ENCODE measurements at regions not wholly inside any gene's neighbourhood (a gene's known extent, or its start where the extent isn't known, plus 50 kb on each side); places are given as distances from the start of the nearest gene placed in this dataset.

DNA sequence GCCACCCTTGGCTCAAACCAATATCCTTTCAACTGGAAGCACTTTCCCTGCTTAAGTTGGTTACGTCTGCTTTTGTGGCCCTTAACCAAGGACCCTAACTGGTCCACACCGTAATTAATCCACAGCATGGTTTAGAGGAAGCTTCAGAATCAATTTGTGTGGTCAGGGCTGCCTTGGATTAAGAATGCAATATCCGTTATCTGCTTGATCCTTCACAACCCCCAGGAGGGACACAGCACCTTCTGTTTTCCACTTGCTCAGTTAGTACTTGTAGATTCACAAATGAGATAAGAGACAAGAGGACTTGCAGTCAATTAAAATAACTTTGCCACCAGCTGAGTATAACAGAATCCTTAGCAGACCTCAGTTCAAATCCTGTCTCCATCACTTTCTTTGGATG lies 56.9 kb upstream of the LRP8 start:
- no peak for TF ChIP-seq E2F4 (CRISPR knock-in tag; IDR thresholded peaks at IDR 0.05; ENCODE audit: low read depth)
- no peak for TF ChIP-seq ZBTB33 (CRISPR knock-in tag; IDR thresholded peaks at IDR 0.05)
- TF ChIP-seq, protein P1, sequence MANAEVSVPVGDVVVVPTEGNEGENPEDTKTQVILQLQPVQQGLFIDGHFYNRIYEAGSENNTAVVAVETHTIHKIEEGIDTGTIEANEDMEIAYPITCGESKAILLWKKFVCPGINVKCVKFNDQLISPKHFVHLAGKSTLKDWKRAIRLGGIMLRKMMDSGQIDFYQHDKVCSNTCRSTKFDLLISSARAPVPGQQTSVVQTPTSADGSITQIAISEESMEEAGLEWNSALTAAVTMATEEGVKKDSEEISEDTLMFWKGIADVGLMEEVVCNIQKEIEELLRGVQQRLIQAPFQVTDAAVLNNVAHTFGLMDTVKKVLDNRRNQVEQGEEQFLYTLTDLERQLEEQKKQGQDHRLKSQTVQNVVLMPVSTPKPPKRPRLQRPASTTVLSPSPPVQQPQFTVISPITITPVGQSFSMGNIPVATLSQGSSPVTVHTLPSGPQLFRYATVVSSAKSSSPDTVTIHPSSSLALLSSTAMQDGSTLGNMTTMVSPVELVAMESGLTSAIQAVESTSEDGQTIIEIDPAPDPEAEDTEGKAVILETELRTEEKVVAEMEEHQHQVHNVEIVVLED (CRISPR knock-in tag; IDR thresholded peaks at IDR 0.05), result no peak
- TF ChIP-seq E2F5 (CRISPR knock-in tag; IDR thresholded peaks at IDR 0.05), result no peak
- no peak for TF ChIP-seq FOXA1 (IDR thresholded peaks at IDR 0.05; ENCODE audit: borderline replicate concordance)
- TF ChIP-seq ZNF3 (CRISPR knock-in tag; IDR thresholded peaks at IDR 0.05), result no peak
